ENCODE measurements at regions not wholly inside any gene's neighbourhood (a gene's known extent, or its start where the extent isn't known, plus 50 kb on each side); places are given as distances from the start of the nearest gene placed in this dataset.
"Not testable (repeated sequence)": the region's sequence is repeated elsewhere in the genome, so short reads cannot be mapped to it uniquely, and the experiment has no call there.

- no peak for DNase-seq (ENCODE audit: extremely low read depth in 1 of 11, low read depth in 9 of 11, low spot score in 4 of 11)
Observed at GRCh38 chr13:44795176-44795575, 194.1 kb downstream of the NUFIP1 start.

- DNase-seq (ENCODE audit: extremely low read depth in 1 of 11, low read depth in 9 of 11, low spot score in 4 of 11): no peak
Observed at GRCh38 chr13:44792096-44792495, 197.2 kb downstream of the NUFIP1 start.

GRCh38 chr13:44790289-44790688 lies 199.0 kb downstream of the NUFIP1 start:
- no peak for DNase-seq (ENCODE audit: extremely low read depth in 1 of 11, low read depth in 9 of 11, low spot score in 4 of 11)

- no peak for DNase-seq (ENCODE audit: extremely low read depth in 1 of 11, low read depth in 9 of 11, low spot score in 4 of 11)
Observed at GRCh38 chr13:44787617-44788016, 201.7 kb downstream of the NUFIP1 start.

GRCh38 chr13:44786756-44787155 lies 202.5 kb downstream of the NUFIP1 start:
- no peak for DNase-seq (ENCODE audit: extremely low read depth in 1 of 11, low read depth in 9 of 11, low spot score in 4 of 11)

- no peak for DNase-seq (ENCODE audit: extremely low read depth in 1 of 11, low read depth in 9 of 11, low spot score in 4 of 11)
Observed at GRCh38 chr13:44785401-44785800, 203.9 kb downstream of the NUFIP1 start.

- DNase-seq (ENCODE audit: extremely low read depth in 1 of 11, low read depth in 9 of 11, low spot score in 4 of 11): no peak
Observed at GRCh38 chr13:44784708-44785080, 204.6 kb downstream of the NUFIP1 start.

GRCh38 chr13:44783994-44784707 lies 205.1 kb downstream of the NUFIP1 start:
- DNase-seq (ENCODE audit: extremely low read depth in 1 of 11, low read depth in 9 of 11, low spot score in 4 of 11): no peak

- no peak for DNase-seq (ENCODE audit: extremely low read depth in 1 of 11, low read depth in 9 of 11, low spot score in 4 of 11)
Observed at GRCh38 chr13:44780591-44781280, 204.6 kb upstream of the TSC22D1 start.

GRCh38 chr13:44778761-44779484 lies 202.8 kb upstream of the TSC22D1 start:
- no peak for DNase-seq (ENCODE audit: extremely low read depth in 1 of 11, low read depth in 9 of 11, low spot score in 4 of 11)

- DNase-seq (ENCODE audit: extremely low read depth in 1 of 11, low read depth in 9 of 11, low spot score in 4 of 11): not testable (repeated sequence)
Observed at GRCh38 chr13:44775290-44775689, 199.2 kb upstream of the TSC22D1 start.

- DNase-seq (ENCODE audit: extremely low read depth in 1 of 11, low read depth in 9 of 11, low spot score in 4 of 11): no peak
Observed at GRCh38 chr13:44770951-44771350, 194.8 kb upstream of the TSC22D1 start.

- DNase-seq (ENCODE audit: extremely low read depth in 1 of 11, low read depth in 9 of 11, low spot score in 4 of 11): no peak
Observed at GRCh38 chr13:44769686-44770085, 193.6 kb upstream of the TSC22D1 start.

- no peak for DNase-seq (ENCODE audit: extremely low read depth in 1 of 11, low read depth in 9 of 11, low spot score in 4 of 11)
Observed at GRCh38 chr13:44768775-44769581, 192.8 kb upstream of the TSC22D1 start.

GRCh38 chr13:44768239-44768638 lies 192.1 kb upstream of the TSC22D1 start:
- DNase-seq (ENCODE audit: extremely low read depth in 1 of 11, low read depth in 9 of 11, low spot score in 4 of 11): no peak

GRCh38 chr13:44765001-44765471 lies 188.9 kb upstream of the TSC22D1 start:
- DNase-seq (ENCODE audit: extremely low read depth in 1 of 11, low read depth in 9 of 11, low spot score in 4 of 11): no peak

- DNase-seq (ENCODE audit: extremely low read depth in 1 of 11, low read depth in 9 of 11, low spot score in 4 of 11): no peak
Observed at GRCh38 chr13:44764302-44764692, 188.2 kb upstream of the TSC22D1 start.

GRCh38 chr13:44763615-44764301 lies 187.6 kb upstream of the TSC22D1 start:
- DNase-seq (ENCODE audit: extremely low read depth in 1 of 11, low read depth in 9 of 11, low spot score in 4 of 11): no peak

GRCh38 chr13:44762911-44763310 lies 186.8 kb upstream of the TSC22D1 start:
- DNase-seq (ENCODE audit: extremely low read depth in 1 of 11, low read depth in 9 of 11, low spot score in 4 of 11): no peak

Data from renal cortex interstitium (tissue), 11 donors.